Mesenchymal stem cell (in vitro differentiated cells and primary cell): ENCODE measurements at regions not wholly inside any gene's neighbourhood (a gene's known extent, or its start where the extent isn't known, plus 50 kb on each side); places are given as distances from the start of the nearest gene placed in this dataset.

Experiments
- DNase-seq: peaks from one replicate; pipeline ENCODE4 v3.0.0-alpha.2; 2013
- H2AFZ ChIP-seq: one replicate; pipeline ENCODE4 v1.6.1; 2013; ENCODE audit warnings: low read depth, mild to moderate bottlenecking, control low read depth, inconsistent platforms, low read length, moderate library complexity
- H2AK5ac ChIP-seq: 2 replicates; pipeline ENCODE4 v1.6.1; 2013; ENCODE audit warnings: low read length, moderate library complexity, mild to moderate bottlenecking, inconsistent platforms; ENCODE audit not compliant: severe bottlenecking
- H2BK120ac ChIP-seq: one replicate; pipeline ENCODE4 v1.6.1; 2013; ENCODE audit warnings: low read depth, mild to moderate bottlenecking, inconsistent platforms, low read length, moderate library complexity
- H2BK12ac ChIP-seq, 2 experiments: one replicate each; pipeline ENCODE4 v1.6.1; 2013; ENCODE audit warnings: inconsistent platforms in 2 of 2, low read length in 2 of 2, mild to moderate bottlenecking in 2 of 2, moderate library complexity in 2 of 2, control low read depth in 1 of 2
- H2BK15ac ChIP-seq: one replicate; pipeline ENCODE4 v1.6.1; 2013; ENCODE audit warnings: mild to moderate bottlenecking, low read depth, inconsistent platforms; ENCODE audit not compliant: poor library complexity, severe bottlenecking
- H2BK5ac ChIP-seq: 2 replicates; pipeline ENCODE4 v1.6.1; 2013; ENCODE audit warnings: low read depth, mild to moderate bottlenecking, low read length, control low read depth, inconsistent platforms; ENCODE audit not compliant: poor library complexity, severe bottlenecking
- H3K14ac ChIP-seq, 2 experiments: one replicate each; pipeline ENCODE4 v1.6.1; 2013; ENCODE audit warnings: inconsistent platforms in 2 of 2, low read length in 2 of 2, control low read depth in 1 of 2, mild to moderate bottlenecking in 1 of 2, moderate library complexity in 1 of 2
- H3K18ac ChIP-seq, 2 experiments: one replicate each; pipeline ENCODE4 v1.6.1; 2013; ENCODE audit warnings: inconsistent platforms in 2 of 2, low read length in 2 of 2, control low read depth in 1 of 2, low read depth in 1 of 2, mild to moderate bottlenecking in 1 of 2
- H3K23ac ChIP-seq, 2 experiments: one replicate each; pipeline ENCODE4 v1.6.1; 2013; ENCODE audit warnings: inconsistent platforms in 2 of 2, low read length in 2 of 2, mild to moderate bottlenecking in 2 of 2, moderate library complexity in 2 of 2, control low read depth in 1 of 2
- H3K27ac ChIP-seq: 2 replicates; pipeline ENCODE4 v1.5.1; 2013; ENCODE audit warnings: mild to moderate bottlenecking, moderate library complexity, low read length, control low read depth, inconsistent platforms; ENCODE audit not compliant: poor library complexity, severe bottlenecking
- H3K27me3 ChIP-seq, 2 experiments: 2 replicates each; pipeline versions ENCODE4 v1.6.1 to v1.7.0; 2013; ENCODE audit warnings: low read length in 2 of 2, mild to moderate bottlenecking in 2 of 2, moderate library complexity in 2 of 2, control low read depth in 1 of 2, inconsistent platforms in 1 of 2; ENCODE audit not compliant: control insufficient read depth in 1 of 2, insufficient read depth in 1 of 2
- H3K36me3 ChIP-seq, 2 experiments: 2 replicates each; pipeline versions ENCODE4 v1.6.1 to v1.7.0; 2013; ENCODE audit warnings: low read length in 2 of 2, control low read depth in 1 of 2, inconsistent platforms in 1 of 2, low read depth in 1 of 2, mild to moderate bottlenecking in 1 of 2; ENCODE audit not compliant: insufficient read depth in 2 of 2, control insufficient read depth in 1 of 2
- H3K4ac ChIP-seq, 2 experiments: one replicate each; pipeline ENCODE4 v1.6.1; 2013; ENCODE audit warnings: inconsistent platforms in 2 of 2, low read length in 2 of 2, mild to moderate bottlenecking in 2 of 2, moderate library complexity in 2 of 2, control low read depth in 1 of 2, low read depth in 1 of 2
- H3K4me1 ChIP-seq: 2 replicates; pipeline ENCODE4 v1.6.1; 2013; ENCODE audit warnings: low read depth, low read length, control low read depth; ENCODE audit not compliant: control insufficient read depth, insufficient read depth
- H3K4me2 ChIP-seq: 2 replicates; pipeline ENCODE4 v1.6.1; 2013; ENCODE audit warnings: low read length, mild to moderate bottlenecking, inconsistent platforms; ENCODE audit not compliant: poor library complexity, severe bottlenecking
- H3K4me3 ChIP-seq, 2 experiments: 2 replicates each; pipeline versions ENCODE4 v1.5.1 to v1.7.0; 2013; ENCODE audit warnings: low read length in 2 of 2, mild to moderate bottlenecking in 2 of 2, control low read depth in 1 of 2, low read depth in 1 of 2; ENCODE audit not compliant: insufficient read depth in 1 of 2
- H3K79me1 ChIP-seq: replicated peaks from 2 replicates; pipeline ENCODE4 v1.6.1; 2013; ENCODE audit warnings: mild to moderate bottlenecking, control low read depth, low read length, inconsistent platforms; ENCODE audit not compliant: poor library complexity, severe bottlenecking
- H3K9ac ChIP-seq: 2 replicates; pipeline ENCODE4 v1.7.0; 2013; ENCODE audit warnings: mild to moderate bottlenecking, low read length, moderate library complexity
- H3K9me3 ChIP-seq: 2 replicates; pipeline ENCODE4 v1.7.0; 2013; ENCODE audit warnings: mild to moderate bottlenecking, low read length; ENCODE audit not compliant: control insufficient read depth
- H4K8ac ChIP-seq: one replicate; pipeline ENCODE4 v1.6.1; 2013; ENCODE audit warnings: inconsistent platforms, mild to moderate bottlenecking, low read length, moderate library complexity
- H4K91ac ChIP-seq: one replicate; pipeline ENCODE4 v1.6.1; 2013; ENCODE audit warnings: mild to moderate bottlenecking, low read length, inconsistent platforms
- WGBS: methylation state at CpG from one replicate; pipeline ENCODE4 v1.1.7; 2013; ENCODE audit warnings: mixed read lengths; 5-methylcytosine and 5-hydroxymethylcytosine counted together

DNA sequence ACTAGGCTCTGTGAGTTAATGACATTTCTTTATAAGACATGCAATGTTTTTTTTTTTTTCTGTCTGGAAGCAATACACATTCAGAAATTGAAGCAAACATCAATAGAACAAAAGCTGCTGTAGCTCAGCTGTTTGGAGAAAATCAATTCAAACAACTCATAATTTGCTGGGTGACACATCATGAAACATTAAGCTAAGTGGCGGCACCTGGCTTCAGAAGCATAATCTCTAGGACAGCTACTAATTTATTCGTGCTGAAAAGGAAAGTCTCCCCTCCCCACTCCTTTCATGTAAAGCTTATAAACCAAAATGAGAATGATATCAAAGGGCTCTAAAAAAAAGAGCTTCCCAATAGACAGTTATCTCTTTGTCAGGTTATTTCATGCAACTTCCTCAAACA is 73.9 kb downstream of the LUZP4 start:
- Histone ChIP-seq H4K91ac (no peak overlapping the region), H3K4me3 (no peak overlapping the region), H4K8ac (no peak overlapping the region), H3K4ac (no peak overlapping the region), H2BK12ac (no peak overlapping the region), H2AFZ (no peak overlapping the region), H2BK5ac (no peak overlapping the region), H2AK5ac (no peak overlapping the region), H3K23ac (no peak overlapping the region), H3K79me1 (no peaks in the 10 kb centered on the region), H3K9me3 (no peaks in the 10 kb centered on the region), H2BK120ac (no peak overlapping the region), H2BK15ac (no peak overlapping the region), H3K27me3 (peaks cover 0 to 25% of the 10 kb centered on the region in 2 experiments), H3K4me1 (peaks cover 6% of the 10 kb centered on the region), H3K18ac (no peak overlapping the region), H3K36me3 (no peaks in the 10 kb centered on the region), H3K4me2 (no peak overlapping the region), H3K9ac (no peak overlapping the region), H3K14ac (no peak overlapping the region), H3K27ac (no peak overlapping the region)
- DNase-seq = no peak
- WGBS = 100% methylated on average over 1 of the region's 2 CpGs

DNA sequence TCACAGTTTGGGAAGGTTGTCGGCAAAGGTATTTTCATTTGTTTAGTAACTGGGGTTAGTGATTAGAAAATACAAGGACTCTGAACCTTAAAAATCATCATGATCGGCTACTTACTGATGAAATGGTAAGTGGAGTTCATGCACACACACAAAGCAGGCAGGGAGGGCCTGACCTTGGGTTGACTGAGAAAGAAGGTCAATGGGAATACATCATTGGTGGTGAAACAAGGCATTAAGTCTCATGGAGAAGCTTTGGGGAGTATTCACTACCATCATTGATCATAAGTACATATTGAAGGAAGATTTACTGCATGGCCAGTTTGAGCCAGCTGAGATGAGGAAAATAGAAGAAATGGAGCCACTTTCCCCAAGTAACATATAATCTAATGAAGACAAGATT is 74.4 kb downstream of the LUZP4 start:
- Histone ChIP-seq H3K4ac (no peak overlapping the region), H3K18ac (no peak overlapping the region), H2BK15ac (no peak overlapping the region), H3K36me3 (no peaks in the 10 kb centered on the region), H3K27me3 (peaks cover 0 to 26% of the 10 kb centered on the region in 2 experiments), H2BK5ac (no peak overlapping the region), H4K8ac (no peak overlapping the region), H3K4me1 (peaks cover 6% of the 10 kb centered on the region), H3K4me2 (no peak overlapping the region), H3K9ac (no peak overlapping the region), H2AFZ (no peak overlapping the region), H3K14ac (no peak overlapping the region), H3K4me3 (no peak overlapping the region), H2BK120ac (no peak overlapping the region), H4K91ac (no peak overlapping the region), H2BK12ac (no peak overlapping the region), H3K23ac (no peak overlapping the region), H3K9me3 (no peaks in the 10 kb centered on the region), H3K27ac (no peak overlapping the region), H2AK5ac (no peak overlapping the region), H3K79me1 (no peaks in the 10 kb centered on the region)
- DNase-seq = no peak
- 100% methylated on average over 2 of the region's 2 CpGs for WGBS

DNA sequence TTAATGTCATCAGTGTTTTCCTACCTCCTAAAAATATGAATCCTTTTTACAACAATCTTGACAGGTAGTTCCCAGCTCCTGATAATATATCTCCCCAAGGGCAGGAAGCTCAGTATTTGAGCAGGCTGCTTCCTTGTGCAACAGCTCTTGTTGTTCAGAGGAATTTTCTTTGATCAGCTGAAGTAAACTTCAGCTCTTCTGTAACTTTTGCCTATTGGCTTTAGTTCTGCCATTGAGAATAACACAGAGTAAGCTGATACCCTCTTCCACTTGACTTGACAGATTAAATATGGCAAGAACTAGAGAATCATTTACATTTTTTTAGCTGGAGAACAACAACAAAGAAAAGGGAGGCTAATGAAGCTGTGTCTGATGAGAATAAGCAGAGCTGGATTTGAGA is 75.2 kb downstream of the LUZP4 start:
- no peak overlapping the region for H3K4me3 ChIP-seq
- H2BK5ac ChIP-seq = no peak overlapping the region
- no peak overlapping the region for H2AK5ac ChIP-seq
- H3K27ac ChIP-seq = no peak overlapping the region
- no peak overlapping the region for H3K23ac ChIP-seq
- H3K4me2 ChIP-seq = no peak overlapping the region
- no peak for DNase-seq
- no peak overlapping the region for H3K14ac ChIP-seq
- no peaks in the 10 kb centered on the region for H3K79me1 ChIP-seq
- H2AFZ ChIP-seq = no peak overlapping the region
- H2BK120ac ChIP-seq = no peak overlapping the region
- H4K8ac ChIP-seq = no peak overlapping the region
- H2BK15ac ChIP-seq = no peak overlapping the region
- peaks cover 0 to 27% of the 10 kb centered on the region in 2 experiments for H3K27me3 ChIP-seq
- no peaks in the 10 kb centered on the region for H3K36me3 ChIP-seq
- H3K9ac ChIP-seq = no peak overlapping the region
- no peaks in the 10 kb centered on the region for H3K9me3 ChIP-seq
- H2BK12ac ChIP-seq = no peak overlapping the region
- H3K18ac ChIP-seq = no peak overlapping the region
- no peak overlapping the region for H4K91ac ChIP-seq
- H3K4ac ChIP-seq = no peak overlapping the region
- H3K4me1 ChIP-seq = peaks cover 6% of the 10 kb centered on the region

DNA sequence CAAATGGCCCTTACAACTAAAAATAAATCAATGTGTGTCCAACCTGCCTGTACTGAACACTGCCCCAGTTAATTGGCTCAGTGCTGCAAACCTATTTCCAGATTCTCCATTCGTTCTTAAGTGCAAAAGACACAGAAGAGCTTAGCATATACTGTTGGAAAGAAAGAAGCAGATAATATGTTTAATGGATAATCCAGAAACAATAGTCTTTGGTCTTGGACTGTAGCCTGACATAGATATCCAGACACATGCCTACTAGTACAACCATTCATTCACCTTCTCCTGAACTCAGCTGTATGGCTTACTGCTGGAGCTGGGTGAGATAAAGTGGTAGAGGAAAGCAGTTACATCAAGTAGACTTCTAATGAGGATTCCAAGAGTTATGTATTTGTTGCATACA is 77.0 kb downstream of the LUZP4 start:
- H3K79me1 ChIP-seq = no peaks in the 10 kb centered on the region
- H3K14ac ChIP-seq = no peak overlapping the region
- H3K4me1 ChIP-seq = peaks cover 6% of the 10 kb centered on the region
- no peak overlapping the region for H3K4ac ChIP-seq
- no CpG with 5 or more reads among the region's 1 CpG for WGBS
- H3K4me2 ChIP-seq = no peak overlapping the region
- H2AFZ ChIP-seq = no peak overlapping the region
- H4K91ac ChIP-seq = no peak overlapping the region
- no peak overlapping the region for H4K8ac ChIP-seq
- H2BK15ac ChIP-seq = no peak overlapping the region
- H3K36me3 ChIP-seq = no peaks in the 10 kb centered on the region
- H2BK12ac ChIP-seq = no peak overlapping the region
- DNase-seq = no peak
- H3K9ac ChIP-seq = no peak overlapping the region
- H3K4me3 ChIP-seq = no peak overlapping the region
- no peak overlapping the region for H3K18ac ChIP-seq
- no peak overlapping the region for H3K27ac ChIP-seq
- no peak overlapping the region for H3K23ac ChIP-seq
- H3K9me3 ChIP-seq = no peaks in the 10 kb centered on the region
- H3K27me3 ChIP-seq = peaks cover 0 to 34% of the 10 kb centered on the region in 2 experiments
- H2BK5ac ChIP-seq = no peak overlapping the region
- H2AK5ac ChIP-seq = no peak overlapping the region
- H2BK120ac ChIP-seq = no peak overlapping the region
